CD4-positive, alpha-beta T cell treated with Interleukin-6 for 4 hours (primary cell): ENCODE measurements at regions not wholly inside any gene's neighbourhood (a gene's known extent, or its start where the extent isn't known, plus 50 kb on each side); places are given as distances from the start of the nearest gene placed in this dataset.
"Not testable (repeated sequence)": the region's sequence is repeated elsewhere in the genome, so short reads cannot be mapped to it uniquely, and the experiment has no call there.

Experiments used
- DNase-seq: peaks from one replicate; pipeline ENCODE4 v3.0.0-alpha.2; 2020; ENCODE audit warnings: mixed read lengths

GRCh38 chr21:29396951-29397455 is 98.3 kb downstream of the BACH1 start:
- DNase-seq: no peak

DNA sequence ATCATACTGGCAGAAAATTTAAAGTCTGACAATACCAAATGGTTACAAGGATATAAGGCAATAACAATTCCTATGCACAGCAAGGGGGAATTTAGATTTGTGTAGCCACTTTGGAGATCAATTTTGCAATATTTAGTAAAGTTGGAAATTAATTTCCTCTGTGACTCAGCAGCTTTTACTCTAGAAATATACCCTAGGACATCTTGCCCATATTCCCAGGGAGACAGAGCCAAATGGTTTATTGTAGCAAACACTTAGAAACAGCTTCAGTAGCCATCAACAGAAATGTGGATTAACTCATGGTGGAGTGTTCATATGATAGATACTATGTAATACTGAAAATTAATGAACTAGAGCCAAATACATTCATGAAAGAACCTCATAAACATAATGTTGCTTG is 104.6 kb downstream of the BACH1 start:
- no peak for DNase-seq

GRCh38 chr21:29403922-29404538 is 105.3 kb downstream of the BACH1 start:
- DNase-seq: no peak

DNA sequence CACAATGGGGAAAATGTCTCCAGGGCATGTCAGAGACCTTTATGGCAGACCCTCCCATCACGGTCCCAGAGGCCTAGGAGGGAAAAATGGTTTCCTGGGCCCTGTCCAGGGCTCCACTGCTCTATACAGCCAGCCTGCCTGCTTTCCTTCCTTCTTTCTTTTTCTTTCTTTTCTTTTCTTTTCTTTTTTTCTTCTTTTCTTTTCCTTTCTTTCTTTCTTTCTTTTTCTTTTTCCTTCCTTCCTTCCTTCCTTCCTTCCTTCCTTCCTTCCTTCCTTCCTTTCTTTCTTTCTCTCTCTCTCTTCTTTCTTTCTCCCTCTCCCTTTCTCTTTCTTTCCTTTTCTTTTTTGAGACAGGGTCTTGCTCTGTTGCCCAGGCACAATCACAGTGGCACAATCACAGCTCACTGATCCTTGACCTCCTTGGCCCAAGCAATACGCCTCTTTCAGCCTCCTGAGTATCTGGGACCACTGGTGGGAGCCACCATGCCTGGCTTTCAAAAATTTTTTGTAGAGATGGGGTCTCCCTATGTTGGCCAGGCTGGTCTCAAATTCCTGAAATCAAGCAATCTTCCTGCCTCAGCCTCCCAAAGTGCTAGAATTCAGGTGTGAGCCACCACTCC is 106.9 kb downstream of the BACH1 start:
- DNase-seq: no peak

DNA sequence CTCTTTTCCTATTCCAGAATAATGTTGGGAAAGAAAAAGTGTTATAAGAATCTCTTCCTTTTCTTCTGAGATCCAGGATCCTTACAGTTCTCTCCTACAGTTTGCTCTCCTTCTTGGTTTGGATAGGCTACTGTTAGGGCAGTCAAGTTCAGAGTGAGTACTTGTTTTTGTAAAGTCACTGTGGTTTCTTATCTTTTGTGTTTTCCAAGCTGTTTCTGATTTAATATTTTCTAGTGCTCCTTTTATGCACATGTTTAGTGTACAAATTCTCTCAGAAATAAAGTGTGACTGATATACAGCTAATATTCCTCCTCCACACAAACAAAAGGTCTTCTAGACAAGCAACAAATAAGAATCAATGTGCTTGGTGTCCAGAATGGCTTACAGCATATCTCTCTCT is 107.7 kb downstream of the BACH1 start:
- DNase-seq: no peak

GRCh38 chr21:29407571-29407970 is 108.8 kb downstream of the BACH1 start:
- DNase-seq: no peak

GRCh38 chr21:29413683-29414082 is 115.0 kb downstream of the BACH1 start:
- DNase-seq: no peak

- no peak for DNase-seq
Measured at GRCh38 chr21:29416268-29416667, 117.5 kb downstream of the BACH1 start.

GRCh38 chr21:29418813-29419212 is 120.1 kb downstream of the BACH1 start:
- no peak for DNase-seq

DNA sequence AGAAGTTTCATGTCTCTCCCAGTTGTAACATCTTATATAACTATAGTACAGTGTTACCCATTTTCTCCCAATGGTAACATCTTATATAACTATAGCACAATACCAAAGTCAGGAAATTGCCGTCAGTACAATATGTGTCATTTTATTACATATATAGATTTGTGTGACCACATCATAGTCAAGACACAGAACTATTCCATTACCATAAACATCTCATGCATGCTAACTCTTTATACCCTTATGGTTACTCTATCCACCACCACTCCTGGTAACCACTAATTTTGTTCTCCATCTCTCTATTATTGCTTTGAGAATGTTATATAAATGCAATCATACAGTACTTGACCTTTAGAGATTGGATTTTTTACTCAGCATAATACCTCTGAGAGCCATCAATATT is 120.7 kb downstream of the BACH1 start:
- no peak for DNase-seq

DNA sequence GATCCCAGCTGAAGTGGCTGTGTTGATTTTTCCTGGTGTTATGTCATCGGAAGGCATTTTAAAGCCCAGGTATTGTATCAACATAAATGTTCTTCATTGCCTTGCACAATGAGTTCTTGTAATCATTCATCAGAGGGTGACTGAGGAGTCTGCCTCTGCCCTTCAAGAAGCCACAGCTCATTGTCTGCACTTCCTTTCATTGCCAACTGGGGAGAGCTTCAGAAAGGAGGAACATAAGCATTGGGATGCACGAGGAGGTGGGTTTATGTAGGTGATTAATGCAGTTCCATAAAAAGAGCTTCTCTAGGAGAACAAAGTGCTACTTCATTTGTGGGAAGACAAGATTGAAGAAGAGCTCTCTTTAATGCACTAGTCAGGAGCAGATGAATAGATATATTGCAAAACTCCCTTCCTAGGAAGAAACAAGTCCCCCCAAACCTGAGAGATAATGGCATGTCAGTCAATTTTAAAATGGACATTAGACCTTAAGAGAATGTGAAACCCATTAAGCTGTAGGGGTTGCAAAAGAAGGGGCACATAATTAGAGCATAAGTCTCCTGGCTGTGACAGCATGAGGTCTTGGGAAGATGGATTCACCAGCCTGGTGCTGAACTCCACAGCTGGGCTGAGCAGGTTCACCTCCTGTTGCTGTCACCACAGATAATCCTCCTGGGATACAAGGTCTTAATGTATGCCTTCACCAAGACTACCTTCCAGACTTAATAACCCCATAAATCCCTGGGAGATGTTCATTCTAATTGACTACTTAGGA is 124.6 kb downstream of the BACH1 start:
- DNase-seq: no peak

GRCh38 chr21:29424728-29425127 is 126.0 kb downstream of the BACH1 start:
- no peak for DNase-seq

DNA sequence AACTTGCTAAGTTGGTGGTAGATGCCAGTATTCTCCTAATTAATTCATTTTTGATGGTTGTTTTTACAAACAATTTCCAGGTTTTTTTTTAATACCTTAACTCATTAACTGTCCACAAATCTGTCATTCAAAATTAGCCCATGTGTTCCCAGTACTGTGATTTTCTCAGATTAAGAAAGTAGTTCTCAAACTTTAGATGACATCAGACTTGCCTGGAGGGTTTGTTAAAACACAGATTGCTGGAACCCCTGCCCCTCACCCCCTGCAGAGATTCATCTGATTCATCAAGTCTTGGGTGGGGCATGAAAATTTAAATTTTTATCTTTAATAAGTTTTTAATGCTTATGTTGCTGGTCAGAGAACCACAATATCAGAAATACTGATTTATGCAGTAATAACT is 130.5 kb downstream of the BACH1 start:
- DNase-seq: no peak

DNA sequence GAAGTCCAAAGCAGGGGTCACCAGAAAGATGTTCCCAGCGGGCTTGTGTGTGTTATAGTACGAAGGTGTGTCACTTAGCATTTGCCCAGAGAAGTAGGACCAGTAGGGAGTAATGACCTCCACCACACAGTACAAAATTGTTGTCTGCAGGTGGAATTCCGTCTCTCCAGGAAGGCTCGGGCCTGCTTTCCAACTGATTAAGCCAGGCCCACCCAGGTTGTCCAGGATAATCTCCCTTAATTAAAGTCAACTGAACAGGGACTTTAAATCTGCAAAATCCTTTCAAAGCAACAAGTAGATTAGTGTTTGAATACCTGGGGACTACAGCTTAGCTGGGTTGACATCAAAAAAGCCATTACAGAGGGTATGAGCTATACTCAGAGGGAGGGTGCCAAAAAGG is 131.3 kb downstream of the BACH1 start:
- no peak for DNase-seq

DNA sequence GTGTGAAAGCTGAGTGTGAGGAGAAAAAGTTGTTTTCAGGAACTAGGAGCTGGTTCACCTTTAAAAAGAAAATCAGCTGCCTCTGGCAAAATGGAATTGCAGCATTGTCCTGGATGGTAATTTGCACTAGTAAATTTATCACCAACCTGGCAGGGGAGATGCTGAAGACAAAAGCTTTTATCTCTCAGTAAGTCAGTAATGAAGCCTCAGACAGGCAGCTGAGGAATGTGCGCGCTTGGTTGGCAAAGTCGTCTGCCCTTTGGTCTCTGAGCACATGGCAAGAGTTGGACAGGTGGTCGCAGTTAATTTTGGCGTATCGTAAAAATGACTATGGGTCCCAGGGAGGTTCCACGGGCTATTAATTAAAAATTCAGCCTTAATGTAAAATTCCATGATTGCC is 131.9 kb downstream of the BACH1 start:
- no peak for DNase-seq

DNA sequence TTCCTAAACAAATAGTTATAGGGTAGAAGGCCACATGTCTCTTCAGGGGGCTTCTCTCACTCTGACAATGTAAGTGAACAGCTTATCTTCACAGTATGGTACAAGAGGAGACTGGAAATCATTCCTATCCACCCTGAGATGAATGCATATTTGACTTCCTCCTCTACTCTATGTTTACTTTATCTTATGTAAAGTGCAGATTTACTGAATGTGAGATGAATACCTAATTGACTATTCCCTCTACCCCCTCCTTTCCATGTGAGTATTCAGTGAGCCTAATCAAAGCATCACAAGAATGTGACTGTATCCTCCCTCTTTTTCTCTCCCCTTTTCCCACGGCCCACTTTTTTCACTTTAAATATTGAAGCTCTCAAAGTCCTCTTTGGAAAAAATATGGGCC is 132.5 kb downstream of the BACH1 start:
- no peak for DNase-seq

DNA sequence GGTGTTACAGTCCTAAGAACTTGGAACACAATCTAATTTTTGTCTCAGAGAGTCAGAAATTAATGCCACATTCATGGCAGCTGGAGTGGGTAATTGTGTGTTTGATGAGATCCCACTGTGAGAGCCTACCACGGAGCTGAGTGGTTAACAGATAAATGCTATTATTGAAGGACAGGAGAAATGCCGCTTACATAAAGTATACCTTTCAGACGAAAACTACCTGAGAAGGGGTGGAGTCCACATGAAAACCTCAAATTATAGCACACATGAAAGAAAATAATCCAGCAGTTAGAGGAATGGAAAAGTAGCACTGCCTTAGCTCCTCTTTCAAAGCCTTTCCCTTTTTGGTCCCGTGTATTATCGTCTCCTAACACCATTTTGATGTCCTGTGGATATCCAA is 133.0 kb downstream of the BACH1 start:
- DNase-seq: no peak

DNA sequence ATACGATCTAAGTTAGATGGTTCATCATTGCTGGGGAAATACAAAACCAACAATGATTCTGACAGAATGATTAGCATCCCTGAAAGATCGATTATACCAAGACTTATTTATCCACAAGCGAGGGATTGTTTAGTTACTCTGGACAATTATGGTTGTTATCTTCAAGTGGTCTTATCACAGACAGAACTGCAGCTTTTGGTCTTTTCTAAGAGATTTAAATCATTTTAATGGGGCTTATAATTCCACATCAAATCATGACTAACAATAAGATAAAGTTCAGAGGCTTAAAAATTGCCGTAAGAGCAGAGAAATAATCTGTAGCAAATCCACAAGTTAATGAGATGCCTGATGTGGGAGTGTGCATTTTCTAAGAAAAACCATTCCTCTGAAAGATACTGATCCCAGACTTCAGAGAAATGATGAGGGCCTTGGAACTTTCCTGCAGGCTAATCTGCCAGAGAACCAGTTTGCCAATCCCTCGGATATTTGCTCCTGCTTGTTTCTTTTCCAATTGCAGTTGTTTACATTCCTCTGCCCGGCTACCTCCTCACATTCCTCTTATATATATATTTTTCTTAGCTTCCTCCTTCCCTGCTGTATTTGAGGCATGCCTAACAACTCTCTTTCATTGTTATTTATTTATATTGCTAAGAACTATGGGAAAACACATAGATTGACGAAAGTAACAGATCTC is 134.8 kb downstream of the BACH1 start:
- no peak for DNase-seq

DNA sequence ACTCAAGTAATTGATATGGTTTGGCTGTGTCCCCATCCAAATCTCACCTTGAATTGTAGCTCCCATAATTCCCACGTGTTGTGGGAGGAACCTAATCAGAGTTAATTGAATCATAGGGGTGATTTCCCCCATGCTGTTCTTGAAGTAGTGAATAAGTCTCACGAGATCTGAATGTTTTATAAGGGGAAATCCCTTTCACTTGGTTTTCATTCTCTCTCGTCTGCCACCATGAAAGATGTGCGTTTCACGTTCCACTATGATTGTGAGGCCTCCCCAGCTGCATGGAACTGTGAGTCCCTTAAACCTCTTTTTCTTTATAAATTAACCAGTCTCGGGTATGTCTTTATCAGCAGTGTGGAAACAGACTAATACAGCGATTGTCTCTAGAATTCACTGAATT is 135.4 kb downstream of the BACH1 start:
- no peak for DNase-seq

DNA sequence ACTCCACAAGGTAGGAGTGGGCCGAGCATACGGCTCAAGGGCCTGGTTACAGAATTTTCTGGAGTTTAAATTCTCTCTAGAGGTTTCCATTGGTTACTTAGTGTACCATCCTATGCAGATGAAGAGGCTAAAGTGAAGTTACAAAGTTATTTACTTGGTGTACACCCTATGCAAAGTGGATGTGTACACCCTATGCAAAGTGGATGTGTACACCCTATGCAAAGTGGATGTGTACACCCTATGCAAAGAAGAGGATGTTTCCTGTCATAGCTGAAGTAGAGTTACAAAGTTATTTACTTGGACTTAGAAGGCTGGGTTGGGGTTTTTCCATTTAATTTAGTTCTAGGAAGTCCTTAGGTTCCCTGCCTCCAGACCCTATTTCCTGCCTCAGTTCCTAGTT is 136.3 kb downstream of the BACH1 start:
- not testable (repeated sequence) for DNase-seq

GRCh38 chr21:29436143-29436542 is 137.4 kb downstream of the BACH1 start:
- peak; percentile 66 for DNase-seq

- no peak for DNase-seq
Measured at GRCh38 chr21:29436650-29437049, 137.9 kb downstream of the BACH1 start.

DNA sequence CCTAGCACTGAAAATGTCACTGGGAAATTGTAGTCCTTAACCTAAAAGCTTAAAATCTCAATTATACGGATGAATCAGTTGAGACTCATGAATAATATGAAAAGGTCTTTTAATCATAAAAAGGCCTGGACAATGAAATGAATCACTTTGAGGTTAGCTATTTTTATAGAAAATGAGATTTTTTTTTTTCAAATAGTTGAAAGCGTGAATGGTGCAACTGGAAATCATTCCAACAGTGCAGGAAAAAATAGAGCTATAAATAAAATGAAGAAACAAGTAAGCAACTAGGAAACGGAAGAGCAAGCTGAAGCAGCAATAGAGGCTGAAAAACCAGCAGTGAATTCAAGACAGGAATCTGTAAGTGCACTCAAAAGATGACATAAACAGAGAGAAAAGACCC is 142.9 kb downstream of the BACH1 start:
- no peak for DNase-seq
